CD4-positive, alpha-beta T cell treated with Interleukin-12 subunit alpha and Interleukin-12 subunit beta, for 1 hour (primary cell): ENCODE measurements at regions not wholly inside any gene's neighbourhood (a gene's known extent, or its start where the extent isn't known, plus 50 kb on each side); places are given as distances from the start of the nearest gene placed in this dataset.

Experiments
- DNase-seq: peaks from one replicate; pipeline ENCODE4 v3.0.0-alpha.2; 2020

DNA sequence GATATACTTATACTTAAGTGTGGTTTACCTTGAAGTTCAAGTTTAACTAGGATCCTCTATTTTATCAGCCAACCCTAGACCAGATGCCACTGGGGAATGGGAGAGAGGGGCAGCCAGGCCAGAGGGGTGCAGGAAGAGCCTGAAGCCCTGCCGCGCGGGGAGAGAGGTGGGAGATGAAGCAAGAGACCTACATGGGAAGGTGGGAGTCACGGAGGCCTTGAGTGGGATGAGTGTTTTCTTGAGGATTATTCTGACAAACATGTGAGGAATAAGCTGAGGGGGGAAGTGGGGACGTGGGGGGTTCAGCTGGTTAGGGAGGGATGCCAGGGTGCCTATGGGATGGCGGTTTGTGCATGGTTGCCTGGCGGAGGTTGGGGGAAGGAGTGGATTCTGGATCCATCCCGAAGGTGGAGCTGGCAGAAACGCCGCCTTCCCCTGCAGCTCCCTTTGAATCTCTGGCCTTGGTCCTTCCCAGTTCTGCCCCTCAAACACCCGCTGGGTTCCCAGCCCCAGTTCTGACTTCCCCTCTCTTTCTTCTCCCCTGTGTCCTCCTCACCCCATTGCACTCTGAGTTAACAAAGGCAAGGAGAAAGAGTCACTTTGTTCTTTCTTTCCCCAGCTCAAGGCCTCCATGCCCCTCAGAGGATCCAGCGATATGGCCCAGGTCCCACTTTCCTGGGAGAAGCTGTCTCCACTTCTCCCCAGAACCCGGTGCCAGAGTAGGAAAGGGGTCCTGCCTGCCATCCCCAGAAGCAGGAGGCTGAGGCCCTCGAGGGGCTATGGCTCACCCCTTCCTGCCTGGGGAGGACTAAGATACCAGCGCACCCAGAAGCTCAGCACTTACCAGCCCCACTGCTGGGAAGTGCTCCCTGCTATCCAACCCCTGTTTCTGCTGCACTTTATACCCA, 274.2 kb downstream of the UACA start:
- no peak for DNase-seq

DNA sequence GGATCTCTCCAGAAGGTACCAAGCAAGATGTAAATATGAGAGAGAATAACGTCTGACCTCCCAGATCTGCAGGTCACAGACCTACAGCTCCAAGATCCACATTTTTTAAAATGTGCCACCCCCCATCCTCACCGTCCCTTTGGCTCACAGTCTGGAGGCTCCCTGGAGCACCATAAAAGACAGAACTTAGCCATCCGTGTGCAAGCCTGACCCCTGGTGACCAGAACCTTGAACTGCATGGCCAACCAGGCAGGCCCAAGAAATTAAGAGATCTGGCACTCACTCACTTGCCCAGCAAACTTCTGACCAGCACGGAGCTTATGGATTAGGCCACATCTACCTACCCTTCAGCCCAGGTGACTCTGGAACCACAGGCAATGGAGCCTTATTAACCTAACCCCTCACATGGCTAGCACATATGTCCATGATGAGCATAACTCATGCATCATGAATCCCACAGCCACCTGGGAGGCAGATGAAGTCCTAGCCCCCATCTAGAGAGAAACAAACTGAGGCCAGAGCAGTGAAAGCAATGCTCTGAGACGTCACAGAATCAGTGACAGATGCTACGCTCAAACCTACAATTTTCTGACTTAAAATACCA, 275.3 kb downstream of the UACA start:
- peak; percentile 79 for DNase-seq

DNA sequence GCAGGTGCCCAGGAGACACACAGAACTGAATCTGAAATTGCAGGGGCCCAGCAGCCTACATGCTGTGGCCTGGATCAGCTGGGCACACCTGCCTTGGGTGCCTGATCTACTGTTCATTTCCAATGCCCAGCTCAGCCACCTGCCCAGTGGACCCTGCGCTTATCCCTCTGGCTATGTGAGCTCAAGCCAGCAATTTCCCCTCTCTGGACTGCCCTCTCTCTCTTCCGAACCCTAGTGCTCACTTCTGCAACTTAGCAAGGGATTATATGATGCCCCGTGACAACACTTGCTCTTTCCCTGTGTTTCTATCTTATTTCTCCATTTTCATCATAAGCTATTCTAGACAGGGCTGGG, 276.0 kb downstream of the UACA start:
- DNase-seq, result no peak

DNA sequence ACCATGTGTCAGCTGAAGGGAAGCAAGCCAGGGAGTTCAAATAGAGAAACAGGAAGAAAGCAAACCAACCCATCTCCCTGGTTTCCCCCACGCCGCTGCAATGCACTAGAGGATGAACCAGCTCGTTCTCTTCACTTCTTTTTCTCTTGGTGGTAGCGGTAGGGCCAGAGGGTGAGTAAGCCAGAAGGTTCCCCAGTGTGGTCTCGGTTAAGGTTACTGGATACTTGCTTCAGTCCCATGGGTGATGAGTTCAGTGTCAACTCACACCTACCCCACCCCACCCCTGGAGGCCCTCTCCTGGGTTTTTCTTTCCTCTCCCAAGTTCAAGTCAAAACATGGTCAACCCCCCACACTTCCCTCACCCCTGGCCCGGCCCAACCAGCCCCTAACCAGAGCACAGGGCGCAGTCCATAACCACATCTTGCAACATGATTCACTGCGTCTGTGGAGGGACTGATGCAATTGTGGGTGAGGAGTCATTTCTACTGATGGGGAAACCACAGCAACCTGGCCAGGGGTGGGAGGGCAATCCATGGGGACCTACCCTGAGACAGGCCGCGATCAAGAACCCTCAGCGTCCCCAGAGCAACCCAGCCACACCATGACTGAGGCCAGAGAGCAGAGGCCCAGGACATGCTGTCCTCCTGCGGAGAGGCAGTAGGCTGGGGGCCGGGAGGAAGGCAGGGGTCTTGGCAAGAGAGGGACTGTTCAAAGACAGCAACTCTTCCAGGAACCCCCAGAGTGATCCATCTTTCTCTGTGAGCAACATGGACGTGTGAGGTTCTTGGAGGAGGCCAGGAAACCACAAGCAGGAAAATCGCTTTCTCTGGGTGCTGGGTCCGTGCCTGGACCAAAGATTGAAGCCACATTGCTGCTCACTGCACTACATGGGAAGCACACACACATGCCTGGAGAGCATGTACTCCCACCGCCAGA, 276.6 kb downstream of the UACA start:
- peak; percentile 44 for DNase-seq

DNA sequence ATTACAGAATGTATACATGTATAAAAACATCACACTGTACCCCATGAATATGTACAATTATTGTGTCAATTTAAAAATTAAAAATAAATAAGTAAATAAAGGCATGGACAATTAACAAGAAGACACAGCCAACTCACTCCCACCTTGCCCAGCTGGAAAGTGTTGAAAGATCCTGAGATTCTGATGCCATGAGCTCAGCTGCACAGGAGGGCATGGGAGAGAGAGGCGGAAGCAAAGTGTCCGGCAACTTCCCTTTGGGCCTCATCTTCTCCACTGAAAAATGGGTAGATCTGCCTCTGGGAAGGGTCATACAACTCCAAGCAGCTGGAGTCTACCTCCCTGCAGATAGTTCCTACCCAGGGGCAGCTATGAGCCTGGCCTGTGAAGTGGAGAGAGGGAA, 277.3 kb downstream of the UACA start:
- DNase-seq, result no peak

DNA sequence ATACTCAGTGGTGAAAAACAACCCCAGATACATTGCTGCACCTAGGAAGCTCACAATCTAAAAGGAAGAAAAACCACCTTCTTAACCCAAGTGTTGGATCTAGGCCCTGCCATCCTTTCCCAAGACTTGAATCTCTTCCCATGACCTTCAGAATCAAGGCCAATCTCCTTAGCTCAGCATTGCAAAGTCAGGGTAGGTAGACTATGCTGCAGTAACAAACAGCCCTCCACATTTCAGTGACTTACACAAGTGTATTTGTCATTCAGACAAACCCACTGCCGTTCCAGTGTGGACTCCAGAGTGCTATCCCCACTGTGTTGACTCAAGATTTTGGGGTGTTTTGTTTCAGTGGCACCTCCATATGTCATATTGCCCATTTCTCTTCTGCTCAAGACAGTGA, 278.4 kb downstream of the UACA start:
- DNase-seq, result no peak

DNA sequence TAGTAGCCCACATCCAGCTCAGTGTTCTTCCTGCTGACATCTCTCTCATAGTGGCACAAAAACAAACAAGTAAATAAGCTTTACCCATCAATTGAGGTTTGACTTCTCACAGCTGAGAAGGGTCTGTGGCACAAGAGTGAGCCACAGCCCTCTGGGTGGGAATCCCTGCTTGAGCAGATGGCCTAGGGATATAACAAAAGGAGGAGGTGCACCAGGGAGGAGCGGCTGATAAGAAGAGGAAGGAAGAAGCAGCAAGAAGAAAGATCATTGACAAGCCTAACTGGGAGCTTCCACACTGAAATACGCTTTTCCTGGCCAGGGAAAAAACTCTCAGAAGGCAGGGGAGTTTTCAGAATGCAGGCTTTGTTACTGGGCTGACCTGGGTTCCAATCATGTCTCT, 279.8 kb downstream of the UACA start:
- no peak for DNase-seq

DNA sequence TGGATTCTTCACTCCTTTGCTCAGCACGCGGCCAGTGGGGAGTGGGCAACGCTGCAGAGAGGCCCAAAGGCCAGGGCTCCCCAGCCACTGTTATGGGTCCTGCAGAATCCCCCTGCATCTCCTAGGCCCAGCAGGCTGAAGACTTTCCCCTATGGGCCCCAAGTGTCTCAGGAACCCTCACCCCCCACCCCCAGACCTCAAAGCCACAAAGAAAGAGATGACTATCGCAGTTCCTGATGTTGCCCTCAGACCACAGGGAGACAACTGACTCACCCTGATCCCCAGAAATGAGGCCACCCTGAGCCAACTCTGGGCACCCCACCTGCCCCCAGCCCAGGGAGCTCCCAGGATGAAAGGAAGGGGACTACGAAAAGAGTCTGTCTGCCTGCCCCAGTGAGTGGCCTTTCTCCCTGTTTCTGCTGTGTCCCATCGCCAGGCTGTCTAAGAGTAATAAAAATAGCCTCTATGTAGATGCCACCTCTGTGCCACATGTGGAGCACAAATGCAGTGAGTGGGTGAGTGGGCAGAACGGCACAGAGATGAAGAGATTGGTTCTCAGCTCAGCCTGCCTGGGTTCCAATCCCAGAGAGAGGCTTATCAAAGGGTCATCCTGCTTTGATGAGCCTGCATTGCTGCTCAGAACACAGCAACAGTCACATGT, 283.0 kb downstream of the UACA start:
- DNase-seq, result peak; percentile 60

DNA sequence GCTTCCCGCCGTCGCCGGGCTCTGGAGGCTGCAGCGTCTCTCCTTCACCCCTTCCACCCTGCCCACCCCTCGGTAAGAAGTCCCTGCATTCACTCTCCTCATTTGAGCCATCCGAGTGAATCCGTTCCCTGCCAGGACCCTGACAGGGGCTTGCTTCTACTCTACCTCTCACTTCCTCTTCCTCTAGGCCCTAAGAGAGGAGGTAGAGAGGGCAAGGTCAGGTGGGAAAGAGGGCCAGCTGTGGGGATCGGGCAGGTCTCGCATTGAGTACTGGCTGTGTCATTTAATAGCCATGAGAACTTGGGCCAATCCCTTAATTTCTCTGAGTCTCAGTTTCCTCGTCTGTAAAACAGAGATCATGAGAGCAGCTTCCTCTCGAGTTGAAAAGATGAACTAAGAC, 283.6 kb downstream of the UACA start:
- DNase-seq, result no peak

DNA sequence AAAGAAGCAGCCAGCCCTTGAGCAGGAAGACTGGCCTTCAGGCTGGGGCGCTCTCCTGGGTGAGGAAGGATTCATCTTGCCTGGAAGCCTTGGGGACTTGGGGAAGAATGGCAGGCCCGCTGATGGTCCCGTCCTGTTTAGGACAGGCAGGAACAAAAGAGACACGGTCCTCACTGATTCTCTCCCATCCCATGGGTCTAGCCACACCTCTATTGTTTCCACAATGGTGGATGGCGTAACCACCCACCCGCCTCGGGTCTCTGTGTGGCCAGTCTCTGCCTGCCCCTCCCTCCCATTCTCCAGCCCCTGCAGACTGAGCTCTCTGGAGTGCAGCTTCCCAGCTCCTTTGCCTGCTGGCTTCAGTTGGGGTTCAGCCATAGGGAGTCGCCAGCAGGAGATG, 284.3 kb downstream of the UACA start:
- no peak for DNase-seq

DNA sequence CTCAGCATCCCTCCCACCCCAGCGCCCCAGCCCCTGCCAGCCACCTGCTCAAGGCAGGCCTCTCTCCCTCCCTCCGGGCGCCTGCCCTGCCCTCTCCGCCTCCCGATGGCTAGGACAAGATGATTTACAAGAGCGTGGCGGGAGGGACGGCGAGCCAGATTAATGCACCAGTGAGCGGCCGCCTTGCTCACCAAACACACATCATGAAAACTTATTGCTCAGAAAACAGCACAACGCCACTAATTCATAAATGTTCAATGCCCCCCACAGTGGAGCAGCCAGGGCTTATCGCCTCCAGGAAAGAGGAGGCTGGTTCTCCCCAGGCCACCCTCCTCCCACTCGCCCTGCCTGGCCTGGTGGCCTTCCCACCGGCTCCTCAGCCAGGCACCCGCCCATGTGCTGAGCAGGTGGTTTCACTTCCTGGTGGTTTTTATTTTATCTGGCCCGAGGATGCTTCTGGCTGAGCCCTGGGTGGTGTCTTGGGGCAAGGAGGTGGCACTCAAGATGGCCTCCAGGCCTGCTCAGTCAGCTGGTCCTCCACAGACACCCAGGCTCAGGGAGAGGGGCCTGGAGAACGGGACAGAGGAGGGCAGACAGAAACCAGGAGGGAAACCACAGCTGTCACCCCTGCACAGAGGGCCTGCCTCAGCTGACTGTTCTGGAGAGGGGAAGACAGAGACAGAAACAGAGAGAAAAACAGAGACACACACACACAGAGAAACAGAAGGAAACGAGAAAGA, 284.9 kb downstream of the UACA start:
- no peak for DNase-seq

DNA sequence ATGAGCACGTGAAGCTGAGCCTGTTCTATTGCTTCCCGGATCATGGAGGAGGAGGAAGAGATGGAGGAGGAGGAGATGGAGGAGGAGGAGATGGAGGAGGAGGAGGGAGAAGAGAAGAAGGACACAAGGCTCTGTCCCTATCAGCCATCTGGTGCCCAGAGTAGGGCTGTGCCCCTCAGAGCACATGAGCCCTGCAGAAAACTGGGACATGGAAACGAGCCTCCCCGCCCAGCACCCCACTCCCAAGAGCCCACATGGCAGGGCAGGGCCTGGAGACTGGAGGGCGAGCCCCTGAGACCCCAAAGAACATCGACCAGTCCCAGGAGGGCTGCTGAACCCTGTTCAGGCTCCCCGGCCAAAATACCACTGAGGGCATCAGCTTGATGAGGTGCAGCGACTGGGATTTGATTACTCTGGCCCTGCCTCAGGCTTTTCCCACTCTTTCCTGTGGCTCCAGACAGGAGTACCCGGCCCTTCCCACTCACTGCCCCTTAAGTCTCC, 285.6 kb downstream of the UACA start:
- no peak for DNase-seq

DNA sequence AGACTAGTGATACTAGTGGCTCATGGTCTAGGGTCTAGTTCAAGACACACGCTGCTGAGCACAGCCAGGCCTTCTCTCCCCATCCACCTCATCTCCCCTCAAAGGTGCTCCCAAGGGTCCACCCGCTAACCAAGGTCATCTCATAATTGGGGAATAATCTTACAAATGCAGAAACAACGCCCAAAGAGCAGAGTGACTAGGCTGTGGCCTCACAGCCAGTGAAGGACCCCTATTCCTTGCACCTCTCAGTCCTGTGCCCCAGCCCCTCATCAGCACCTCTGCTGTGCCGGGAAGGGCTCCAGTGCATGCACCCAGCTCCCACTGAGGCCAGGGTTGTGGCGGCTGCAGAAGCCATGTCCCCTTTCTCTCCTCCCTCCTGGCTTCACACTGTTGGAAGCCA, 286.9 kb downstream of the UACA start:
- DNase-seq, result no peak

DNA sequence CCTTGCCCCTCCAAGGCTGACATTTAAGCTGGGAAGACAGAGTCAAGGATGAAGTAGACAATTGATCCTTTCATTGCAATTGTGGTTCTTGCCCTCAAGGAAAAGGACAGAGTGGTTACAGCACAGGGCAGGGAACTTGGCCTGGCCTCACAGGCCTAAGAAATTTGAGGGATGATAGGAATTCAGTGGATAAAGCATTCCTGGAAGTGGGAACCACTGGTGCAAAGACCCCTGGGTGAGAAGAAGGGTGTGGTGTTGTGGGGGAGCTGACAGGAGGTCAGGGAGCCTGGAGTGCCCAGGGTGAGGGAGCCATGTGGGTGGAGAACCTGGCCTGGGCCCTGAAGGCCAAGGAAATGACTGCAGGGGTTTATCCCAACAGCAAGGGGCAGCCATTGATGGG, 287.4 kb downstream of the UACA start:
- DNase-seq, result no peak

DNA sequence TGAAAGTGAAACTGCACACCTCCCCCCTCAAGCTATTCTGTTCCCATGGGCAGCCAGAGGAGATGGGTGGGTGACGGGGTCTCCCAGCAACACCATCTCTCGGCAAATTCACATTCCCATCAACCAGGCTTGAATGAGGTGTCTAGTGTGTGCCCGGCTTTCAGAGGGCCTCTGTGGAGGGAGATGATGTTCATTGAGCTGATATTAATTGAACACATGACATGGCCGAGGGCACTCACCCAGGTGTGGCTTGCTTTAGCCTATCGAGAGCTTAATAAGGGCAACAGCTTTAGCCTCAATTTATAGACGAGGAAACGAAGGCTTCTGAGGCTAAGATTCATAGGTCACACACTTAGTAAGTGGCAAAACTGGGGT, 288.0 kb downstream of the UACA start:
- no peak for DNase-seq

DNA sequence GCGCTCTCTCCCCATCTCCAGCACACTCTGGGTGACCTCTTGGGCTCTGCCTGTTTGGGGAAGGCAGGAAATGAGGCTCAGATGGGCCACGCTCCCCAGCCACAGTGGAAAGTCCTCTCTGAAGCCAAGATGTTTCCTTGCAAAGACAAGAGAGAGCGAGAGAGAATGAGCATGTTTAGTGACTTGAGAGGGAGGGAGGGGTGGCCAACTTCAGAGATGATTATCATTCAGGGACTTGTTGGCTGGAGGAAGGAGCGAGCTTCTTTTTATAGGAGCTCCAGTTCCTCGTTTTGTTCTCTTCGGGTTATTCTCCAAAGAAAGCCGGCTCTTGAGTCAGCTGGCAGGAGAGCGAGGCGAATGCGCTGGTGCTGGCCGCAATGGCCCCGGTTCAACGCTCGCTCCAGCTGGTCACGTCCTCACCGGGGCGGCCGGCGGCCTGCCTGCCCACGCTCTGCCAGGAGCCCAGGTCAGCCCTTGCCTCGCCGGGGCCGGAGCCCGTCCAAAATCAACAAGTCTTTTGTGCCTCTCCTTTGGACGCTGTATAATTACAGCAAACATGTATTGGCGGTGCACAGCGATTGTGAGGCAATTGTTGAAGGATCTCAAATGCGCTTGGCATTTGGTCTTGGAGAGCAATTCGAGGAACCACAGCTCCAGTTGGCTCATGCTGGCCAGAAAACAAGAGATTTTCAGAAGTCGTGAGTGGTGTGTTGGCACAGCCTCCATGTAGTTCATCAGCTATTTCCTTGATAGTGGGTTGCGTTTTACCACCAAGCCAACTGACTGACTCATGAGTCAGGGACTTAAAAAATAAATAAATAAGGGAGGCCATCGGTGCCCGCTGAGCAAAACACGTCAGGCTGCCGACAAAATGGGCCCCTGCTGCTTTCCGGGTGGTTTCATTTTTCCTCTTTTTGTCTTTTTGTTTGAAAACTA, 288.6 kb downstream of the UACA start:
- peak; percentile 34 for DNase-seq

DNA sequence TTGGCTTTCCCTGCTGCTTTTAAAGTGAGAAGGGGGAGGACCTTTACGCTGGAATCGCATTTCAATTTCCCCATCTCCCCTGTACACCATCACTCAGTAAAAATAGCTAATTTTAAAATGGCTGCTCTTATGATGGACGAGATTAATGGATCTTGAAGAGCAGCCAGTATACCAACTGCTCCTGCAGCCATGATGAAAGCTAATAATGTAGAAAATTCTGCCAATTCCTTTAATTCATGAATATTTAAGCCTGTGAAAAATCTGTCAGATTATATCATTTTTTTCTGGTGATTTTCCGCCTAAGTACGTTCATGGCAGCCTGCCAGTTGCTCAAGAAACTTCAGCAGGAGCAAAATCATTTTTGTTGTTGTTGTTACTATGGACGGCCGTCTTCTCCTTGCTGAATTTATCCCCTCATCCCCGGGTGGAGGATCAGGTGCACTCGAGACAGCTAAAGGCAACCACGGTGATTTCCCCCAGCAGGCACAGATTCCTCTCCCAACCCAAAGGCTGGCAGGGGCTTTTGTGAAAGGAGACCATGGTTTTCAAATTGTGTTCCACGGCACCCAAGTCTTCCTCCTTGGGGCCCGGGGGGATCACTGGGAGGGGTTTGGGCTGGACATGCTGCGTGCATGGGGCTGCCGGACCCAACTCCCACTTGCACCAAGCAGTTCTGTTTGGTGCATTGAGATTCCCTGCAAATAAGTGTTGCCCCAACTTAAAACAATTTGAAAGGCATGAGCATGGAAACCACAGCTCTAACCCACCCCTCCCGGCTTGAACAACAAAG, 289.6 kb downstream of the UACA start:
- no peak for DNase-seq

DNA sequence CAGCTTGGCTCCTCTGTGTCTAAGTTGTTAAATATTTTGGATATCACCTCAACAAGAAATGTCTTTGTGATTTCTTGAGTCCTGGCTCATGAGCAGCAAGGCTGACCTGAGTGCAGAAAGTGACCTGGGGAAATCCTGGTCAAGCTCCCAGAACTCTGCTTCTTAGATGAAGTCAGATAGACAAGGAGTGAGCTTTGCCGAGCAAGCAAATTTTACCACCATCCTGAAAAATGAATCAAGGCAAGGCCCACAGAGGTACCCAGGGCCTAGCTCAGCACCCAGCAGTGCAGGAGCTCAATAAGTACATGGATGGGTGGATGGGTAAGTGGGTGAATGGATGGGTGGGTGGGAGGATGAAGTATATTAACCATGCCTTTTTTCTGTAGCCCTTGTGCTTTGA, 291.8 kb downstream of the UACA start:
- DNase-seq, result no peak

DNA sequence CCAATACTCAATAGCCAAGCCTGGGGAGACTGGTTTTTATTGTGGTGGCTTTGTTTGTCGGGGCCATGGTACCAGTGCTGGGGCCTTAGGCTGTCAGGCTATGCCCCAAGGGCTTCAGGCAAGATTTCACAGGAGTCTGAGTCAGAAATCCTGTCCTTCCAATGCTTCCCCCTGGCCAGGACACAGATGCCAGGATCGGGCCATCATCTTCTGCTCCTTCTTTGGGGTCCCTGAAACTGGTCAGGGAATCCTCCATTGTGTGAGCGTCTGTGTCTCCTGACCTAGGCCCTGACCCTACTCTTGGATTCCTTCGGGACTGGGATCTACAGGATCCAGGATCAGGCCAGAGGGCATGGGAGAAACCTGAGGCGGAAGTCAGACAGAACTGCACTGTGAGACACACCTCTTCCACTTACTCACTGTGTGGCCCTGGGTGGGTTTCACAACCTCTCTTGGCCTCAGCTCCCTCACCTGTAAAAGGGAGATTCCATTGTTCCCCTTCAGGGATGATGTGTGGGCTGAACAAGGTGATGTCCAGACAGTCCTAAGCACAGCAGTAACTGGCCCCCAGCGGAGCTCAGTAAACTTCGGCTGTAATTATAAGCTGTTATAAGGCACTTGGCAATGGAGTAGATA, 292.7 kb downstream of the UACA start:
- DNase-seq, result no peak
